CD4-positive, alpha-beta T cell treated with Interleukin-15 for 1 hour (primary cell): ENCODE measurements at regions not wholly inside any gene's neighbourhood (a gene's known extent, or its start where the extent isn't known, plus 50 kb on each side); places are given as distances from the start of the nearest gene placed in this dataset.

ENCODE experiments used
- DNase-seq: peaks from one replicate; pipeline ENCODE4 v3.0.0-alpha.2; 2020

- DNase-seq: no peak
Measured at GRCh38 chr1:218835609-218836008, 338.1 kb upstream of the LYPLAL1 start.

DNA sequence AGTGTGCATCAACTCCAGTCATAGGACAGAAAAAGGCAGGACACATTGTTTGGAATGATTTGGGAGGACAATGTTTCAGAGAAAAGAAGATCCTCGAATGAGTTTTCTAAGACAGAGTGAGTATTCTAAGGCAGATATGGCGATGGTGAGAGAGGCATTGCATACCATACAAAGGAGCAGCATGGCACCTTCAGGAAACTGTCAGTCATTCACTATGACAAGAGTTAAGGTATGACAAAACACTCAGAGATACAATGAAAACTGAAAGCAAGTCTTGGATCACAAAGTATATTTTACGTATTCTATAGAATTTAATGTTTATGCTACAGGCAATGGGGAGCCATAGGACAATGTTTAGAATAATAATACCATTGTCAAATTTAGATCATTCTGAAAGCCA, 337.4 kb upstream of the LYPLAL1 start:
- no peak for DNase-seq

- DNase-seq: no peak
Measured at GRCh38 chr1:218837051-218837450, 336.6 kb upstream of the LYPLAL1 start.

DNA sequence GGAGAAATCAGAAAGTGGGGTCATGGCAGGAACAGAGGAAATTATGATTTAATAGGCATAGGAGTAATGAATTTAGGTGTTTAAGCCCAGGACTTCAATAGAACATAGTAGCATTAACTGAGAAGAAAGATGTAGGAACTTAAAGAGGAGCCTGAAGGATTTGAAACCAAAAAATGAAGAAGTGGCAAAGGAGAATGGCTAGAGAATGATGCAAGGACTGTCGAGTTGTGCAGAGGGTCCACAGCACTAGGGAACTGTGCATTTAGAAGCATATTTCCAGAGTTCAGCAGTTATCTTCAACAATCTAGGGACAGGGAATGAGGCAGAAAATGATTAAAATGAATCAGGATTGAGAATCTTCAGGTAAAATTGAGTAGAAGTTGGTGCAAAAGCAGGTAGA, 328.1 kb upstream of the LYPLAL1 start:
- no peak for DNase-seq

GRCh38 chr1:218846181-218846580, 327.5 kb upstream of the LYPLAL1 start:
- no peak for DNase-seq

- DNase-seq: no peak
Measured at GRCh38 chr1:218847089-218847768, 326.4 kb upstream of the LYPLAL1 start.

DNA sequence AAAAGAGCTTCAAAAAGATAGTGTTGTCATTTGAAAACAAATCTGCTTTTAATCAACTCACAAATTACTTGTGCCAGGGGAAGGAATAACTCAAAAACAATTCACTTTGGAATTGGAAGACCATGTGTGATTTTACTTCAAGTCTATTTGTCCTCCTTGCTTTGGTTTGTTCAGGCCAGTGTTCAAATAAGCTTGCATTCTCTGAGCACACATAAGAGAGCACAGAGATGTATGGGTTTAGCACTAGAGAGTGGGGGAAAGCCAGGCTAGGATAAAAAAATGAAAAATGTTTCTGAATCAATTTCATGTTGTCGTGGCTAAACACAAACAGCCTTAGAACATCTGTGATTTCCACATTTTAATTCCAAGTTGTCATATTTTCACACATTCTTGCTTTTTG, 325.7 kb upstream of the LYPLAL1 start:
- no peak for DNase-seq

DNA sequence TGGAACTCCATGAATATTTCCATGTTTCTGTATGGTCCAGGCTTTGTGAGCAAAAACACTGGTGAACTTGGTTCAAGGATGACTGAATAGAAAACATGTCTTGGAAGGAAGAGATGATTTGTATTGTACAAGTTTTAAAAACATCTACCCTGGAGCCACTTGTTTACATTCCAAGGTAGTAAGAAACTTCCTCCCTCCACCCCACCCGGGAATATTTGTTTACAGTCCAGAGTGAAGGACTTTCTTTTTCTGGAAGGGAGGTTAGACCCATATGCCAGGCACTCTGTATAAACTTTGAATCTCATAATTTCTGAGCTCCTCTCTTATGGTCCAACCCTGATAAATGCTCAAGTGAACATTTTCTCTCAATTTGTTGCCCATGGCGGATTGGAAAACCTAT, 323.3 kb upstream of the LYPLAL1 start:
- DNase-seq: no peak

DNA sequence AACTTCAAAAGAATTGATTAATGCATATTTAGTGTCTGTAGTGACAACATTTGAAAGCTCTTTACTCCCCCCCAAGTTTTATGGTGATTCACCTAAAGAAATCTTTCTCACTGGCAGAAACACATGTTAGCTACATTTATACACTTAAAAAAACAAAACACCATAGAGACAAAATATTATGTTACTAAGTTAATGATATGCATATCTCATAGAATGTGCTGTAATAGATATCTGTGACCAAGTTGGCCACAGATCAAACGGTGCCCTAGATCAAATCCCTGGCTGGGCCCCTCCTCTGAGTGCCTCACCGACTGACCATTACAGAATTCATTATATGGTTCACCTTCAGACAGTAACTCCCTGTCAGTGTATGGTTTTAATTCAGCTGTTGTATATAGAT, 322.1 kb upstream of the LYPLAL1 start:
- no peak for DNase-seq

DNA sequence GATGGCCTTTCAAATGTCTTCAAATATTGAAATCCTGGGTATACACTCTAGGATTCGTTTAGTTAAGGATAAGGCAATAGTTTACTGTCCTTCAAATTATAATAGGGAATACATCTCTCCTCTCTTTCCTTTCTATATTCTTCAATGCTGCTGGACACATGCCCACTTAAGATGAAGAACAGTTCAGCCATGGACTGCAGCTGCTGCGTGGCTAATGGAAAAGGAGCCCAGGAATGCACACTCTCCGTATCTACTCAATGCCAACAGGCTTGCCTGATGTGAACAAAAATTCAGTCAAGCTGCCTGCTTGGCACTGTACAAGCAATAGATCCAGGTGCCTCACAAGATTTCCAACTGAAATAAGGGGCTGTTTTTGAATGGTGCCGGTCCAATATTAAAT, 321.2 kb upstream of the LYPLAL1 start:
- DNase-seq: no peak

DNA sequence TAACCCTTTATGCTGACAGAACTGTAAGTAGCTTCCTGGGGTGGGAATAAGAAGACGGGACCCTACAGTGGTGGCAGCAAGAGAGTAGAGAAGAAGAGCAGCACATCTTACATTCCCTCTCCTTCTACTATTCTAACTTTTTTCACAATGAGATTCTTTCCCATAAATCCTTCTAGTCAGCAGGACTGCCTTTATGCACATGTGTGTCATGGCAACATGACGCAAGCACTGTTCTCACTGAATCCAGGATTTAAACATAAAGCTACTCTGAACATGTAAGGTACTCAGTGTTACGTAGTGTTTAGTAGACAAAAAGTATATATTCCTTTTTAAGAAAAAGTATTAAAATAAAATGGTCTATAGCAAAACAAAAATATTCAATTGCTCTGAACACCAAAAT, 309.7 kb upstream of the LYPLAL1 start:
- no peak for DNase-seq

DNA sequence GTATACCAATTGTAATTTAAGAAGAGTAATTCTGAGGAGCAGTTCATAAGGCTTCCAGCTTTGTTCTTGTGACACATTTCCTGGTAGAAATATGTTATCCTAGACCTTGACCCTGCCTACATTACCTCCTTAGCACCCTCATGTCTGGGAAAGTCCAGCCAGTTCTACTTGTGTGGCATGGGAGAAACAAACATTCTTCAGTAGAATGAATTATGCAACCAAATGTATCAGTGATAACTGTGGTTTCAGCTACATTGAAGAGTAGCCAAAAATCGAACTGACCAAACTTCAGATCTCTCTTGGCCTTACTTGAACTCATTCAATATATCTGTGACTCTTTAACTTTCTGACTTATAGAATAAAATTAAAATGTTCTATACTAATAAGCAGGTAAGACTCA, 308.1 kb upstream of the LYPLAL1 start:
- DNase-seq: no peak

GRCh38 chr1:218866507-218866906, 307.2 kb upstream of the LYPLAL1 start:
- no peak for DNase-seq

DNA sequence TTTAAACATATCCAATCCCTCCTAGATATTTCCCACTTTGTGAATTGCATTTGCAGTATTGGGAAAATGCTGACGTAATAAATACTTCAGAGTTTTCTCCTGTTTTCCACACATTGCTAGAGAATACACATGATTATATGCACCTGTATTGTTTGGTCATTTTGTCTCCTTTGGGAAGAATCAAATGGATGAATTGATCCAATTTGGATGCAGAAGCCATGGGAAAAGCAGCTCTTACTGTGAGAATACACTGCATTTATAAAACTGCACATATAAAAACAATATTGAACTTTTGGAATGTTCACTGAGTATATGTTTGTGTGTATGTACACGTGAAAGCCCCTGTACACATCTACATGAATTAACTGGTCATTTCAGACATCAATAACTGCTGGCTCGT, 306.6 kb upstream of the LYPLAL1 start:
- no peak for DNase-seq

- DNase-seq: no peak
Measured at GRCh38 chr1:218867941-218868626, 305.6 kb upstream of the LYPLAL1 start.

DNA sequence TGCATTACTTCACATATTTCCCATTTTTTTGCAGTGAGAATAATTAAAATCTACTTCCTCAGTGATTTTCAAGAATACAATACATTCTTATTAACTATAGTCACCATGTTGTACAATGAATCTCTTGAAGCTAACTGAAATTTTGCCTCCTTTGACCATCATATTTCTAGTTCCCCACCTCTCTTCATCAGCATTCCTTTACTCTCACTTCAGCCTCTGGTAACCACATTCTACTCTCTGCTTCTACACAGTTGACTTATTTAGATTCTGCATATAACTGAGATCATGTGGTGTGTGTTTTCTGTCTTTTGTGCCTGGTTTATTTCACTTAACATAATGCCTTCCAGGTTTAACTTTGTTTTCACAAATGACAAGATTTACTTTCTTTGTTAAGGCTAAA, 304.4 kb upstream of the LYPLAL1 start:
- DNase-seq: no peak

- no peak for DNase-seq
Measured at GRCh38 chr1:218872026-218872425, 301.7 kb upstream of the LYPLAL1 start.

- no peak for DNase-seq
Measured at GRCh38 chr1:218872928-218873327, 300.8 kb upstream of the LYPLAL1 start.

- DNase-seq: no peak
Measured at GRCh38 chr1:218874313-218874712, 299.4 kb upstream of the LYPLAL1 start.

GRCh38 chr1:218874801-218875400, 298.8 kb upstream of the LYPLAL1 start:
- no peak for DNase-seq

GRCh38 chr1:218878369-218878768, 295.3 kb upstream of the LYPLAL1 start:
- DNase-seq: no peak

DNA sequence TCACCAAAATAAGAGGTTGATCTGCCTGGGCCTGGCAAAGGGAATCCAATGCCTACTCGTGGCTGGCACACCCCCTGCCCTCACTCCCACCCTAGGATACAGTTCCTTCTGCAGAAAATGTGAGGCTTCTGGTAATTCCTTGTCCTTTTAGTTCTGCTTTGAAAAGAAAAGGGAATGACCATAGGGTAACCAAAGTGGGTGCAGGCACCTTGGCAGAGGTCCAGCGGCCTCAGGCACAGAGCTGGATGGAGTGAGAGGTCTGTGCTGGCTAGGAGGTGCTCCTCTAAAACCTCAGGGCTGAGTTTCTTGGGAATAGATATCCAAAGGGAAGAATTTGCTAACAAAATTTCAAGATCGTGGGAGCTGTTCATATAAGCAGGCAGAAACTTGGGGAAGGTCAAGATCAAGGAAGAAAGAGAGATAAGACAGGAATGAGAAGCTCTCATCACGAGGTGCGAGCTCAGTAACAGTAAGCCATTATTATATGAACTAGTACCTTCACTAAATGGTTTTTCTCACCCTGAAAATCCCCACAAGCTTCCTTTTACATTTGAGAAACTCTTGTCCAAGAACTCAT, 293.1 kb upstream of the LYPLAL1 start:
- DNase-seq: no peak

GRCh38 chr1:218882454-218882853, 291.2 kb upstream of the LYPLAL1 start:
- DNase-seq: no peak
